RWPE2 (cell line): ENCODE measurements at regions not wholly inside any gene's neighbourhood (a gene's known extent, or its start where the extent isn't known, plus 50 kb on each side); places are given as distances from the start of the nearest gene placed in this dataset.

Source experiments
- ATAC-seq: fragments of 200-7000 bp; cut with Tn5 transposase; 3 replicates; pipeline ENCODE4 v1.9.1; 2021; ENCODE audit warnings: low read depth
- DNase-seq: peaks from one replicate; pipeline ENCODE4 v3.0.0-alpha.2; 2020; ENCODE audit warnings: low spot score
- H3K27ac ChIP-seq: fragments of 450-650 bp; 2 replicates; pipeline ENCODE4 v1.5.1; 2017; ENCODE audit warnings: mild to moderate bottlenecking; ENCODE audit not compliant: poor library complexity, severe bottlenecking
- H3K27me3 ChIP-seq: fragments of 250-450 bp; sonication (Bioruptor Pico); 2 replicates; pipeline ENCODE4 v1.5.1; 2021; ENCODE audit warnings: mild to moderate bottlenecking, moderate library complexity; ENCODE audit not compliant: insufficient read depth, poor library complexity, severe bottlenecking
- H3K36me3 ChIP-seq: fragments of 250-450 bp; sonication (Bioruptor Pico); 2 replicates; pipeline ENCODE4 v1.5.1; 2020; ENCODE audit warnings: low read depth, mild to moderate bottlenecking, moderate library complexity
- H3K4me1 ChIP-seq: fragments of 250-450 bp; sonication (Bioruptor Pico); 2 replicates; pipeline ENCODE4 v1.5.1; 2021; ENCODE audit warnings: mild to moderate bottlenecking, moderate library complexity; ENCODE audit not compliant: insufficient read depth, poor library complexity, severe bottlenecking
- H3K4me3 ChIP-seq: fragments of 250-450 bp; sonication (Bioruptor Pico); 2 replicates; pipeline ENCODE4 v1.5.1; 2021; ENCODE audit warnings: mild to moderate bottlenecking, moderate library complexity; ENCODE audit not compliant: severe bottlenecking
- H3K9me3 ChIP-seq: fragments of 250-450 bp; sonication (Bioruptor Pico); 2 replicates; pipeline ENCODE4 v1.5.1; 2021; ENCODE audit warnings: mild to moderate bottlenecking, moderate library complexity; ENCODE audit not compliant: severe bottlenecking
- TF ChIP-seq, protein P1 (sequence below): fragments of 450-650 bp; IDR thresholded peaks from one replicate; pipeline ENCODE4 v1.5.1; 2017; ENCODE audit warnings: mild to moderate bottlenecking, moderate library complexity; ENCODE audit not compliant: poor library complexity, severe bottlenecking

DNA sequence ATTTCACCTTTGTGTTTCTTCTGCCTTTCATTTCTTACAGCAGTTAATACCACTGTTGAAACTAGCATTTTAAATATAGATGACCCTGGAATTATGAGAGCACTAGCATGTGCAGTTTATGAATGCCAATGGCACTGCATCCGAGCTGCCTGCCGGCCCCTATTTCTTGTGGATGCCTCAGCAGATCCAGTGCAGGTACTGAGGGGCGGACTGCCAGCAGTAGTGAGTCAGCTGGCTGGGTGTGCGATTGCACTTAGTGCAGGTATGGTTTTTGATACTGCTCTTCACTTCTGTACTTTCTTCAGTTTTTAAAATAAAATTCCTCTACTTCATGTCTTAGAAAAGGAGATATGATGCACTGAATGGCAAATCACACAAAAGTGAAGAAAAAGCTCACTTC, 453.0 kb downstream of the DIPK2A start:
- ATAC-seq (no peak), DNase-seq (no peak)
- TF ChIP-seq, protein P1, sequence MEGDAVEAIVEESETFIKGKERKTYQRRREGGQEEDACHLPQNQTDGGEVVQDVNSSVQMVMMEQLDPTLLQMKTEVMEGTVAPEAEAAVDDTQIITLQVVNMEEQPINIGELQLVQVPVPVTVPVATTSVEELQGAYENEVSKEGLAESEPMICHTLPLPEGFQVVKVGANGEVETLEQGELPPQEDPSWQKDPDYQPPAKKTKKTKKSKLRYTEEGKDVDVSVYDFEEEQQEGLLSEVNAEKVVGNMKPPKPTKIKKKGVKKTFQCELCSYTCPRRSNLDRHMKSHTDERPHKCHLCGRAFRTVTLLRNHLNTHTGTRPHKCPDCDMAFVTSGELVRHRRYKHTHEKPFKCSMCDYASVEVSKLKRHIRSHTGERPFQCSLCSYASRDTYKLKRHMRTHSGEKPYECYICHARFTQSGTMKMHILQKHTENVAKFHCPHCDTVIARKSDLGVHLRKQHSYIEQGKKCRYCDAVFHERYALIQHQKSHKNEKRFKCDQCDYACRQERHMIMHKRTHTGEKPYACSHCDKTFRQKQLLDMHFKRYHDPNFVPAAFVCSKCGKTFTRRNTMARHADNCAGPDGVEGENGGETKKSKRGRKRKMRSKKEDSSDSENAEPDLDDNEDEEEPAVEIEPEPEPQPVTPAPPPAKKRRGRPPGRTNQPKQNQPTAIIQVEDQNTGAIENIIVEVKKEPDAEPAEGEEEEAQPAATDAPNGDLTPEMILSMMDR = no peak
- H3K9me3 ChIP-seq = no peaks in the 10 kb centered on the region
- no peaks in the 10 kb centered on the region for H3K4me1 ChIP-seq
- H3K4me3 ChIP-seq = no peak overlapping the region
- H3K36me3 ChIP-seq = no peaks in the 10 kb centered on the region
- H3K27me3 ChIP-seq = no peaks in the 10 kb centered on the region
- H3K27ac ChIP-seq = no peak overlapping the region

DNA sequence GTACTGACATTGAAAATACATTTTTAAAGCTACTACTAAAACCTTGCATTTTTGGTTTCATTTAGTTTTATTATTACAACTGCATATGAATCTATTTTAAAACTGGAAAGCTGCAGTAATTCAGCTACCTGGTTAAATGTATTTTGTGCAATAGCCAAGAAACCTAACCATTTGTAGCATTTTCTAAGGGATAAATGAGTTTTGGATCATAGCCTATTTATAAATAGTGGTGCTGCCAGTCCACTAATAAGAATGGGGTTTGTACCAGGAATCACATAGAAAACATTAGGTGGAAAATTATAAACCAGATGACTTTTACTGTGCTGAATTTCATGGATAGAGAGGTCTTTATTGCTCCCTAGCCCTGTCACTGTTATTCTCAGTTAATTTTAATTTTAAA, 454.7 kb downstream of the DIPK2A start:
- Histone ChIP-seq H3K9me3 (no peaks in the 10 kb centered on the region), H3K4me1 (no peaks in the 10 kb centered on the region)

DNA sequence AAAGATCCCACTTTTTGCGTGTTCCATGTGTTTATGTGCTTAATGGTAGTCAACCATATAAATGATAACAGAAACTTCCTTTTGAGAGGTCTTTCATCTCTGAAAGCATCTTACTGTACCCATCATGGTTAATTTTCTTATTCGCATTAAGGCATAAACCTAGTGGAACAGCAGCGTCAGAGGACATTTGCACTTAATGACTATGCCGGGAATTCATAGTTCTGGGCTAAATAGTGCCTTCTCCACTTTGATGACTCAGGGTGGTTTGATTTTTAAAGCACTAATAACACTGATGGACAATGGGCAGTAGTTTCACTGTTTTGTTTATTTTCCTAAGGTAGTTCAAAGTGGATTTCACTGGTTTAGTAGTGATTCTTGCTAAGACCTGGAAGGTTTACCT, 455.3 kb downstream of the DIPK2A start:
- ATAC-seq (no peak; the same call in 2 of the 3 replicates), DNase-seq (no peak)
- no peak overlapping the region for H3K4me3 ChIP-seq
- H3K27me3 ChIP-seq = no peaks in the 10 kb centered on the region
- H3K4me1 ChIP-seq = no peaks in the 10 kb centered on the region
- H3K9me3 ChIP-seq = no peaks in the 10 kb centered on the region
- H3K36me3 ChIP-seq = no peaks in the 10 kb centered on the region
- H3K27ac ChIP-seq = no peak overlapping the region
- TF ChIP-seq, protein P1 = no peak

More for the DNA sequence above, 454.7 kb downstream of the DIPK2A start:
- TF ChIP-seq, protein P1 = no peak
- no peak for ATAC-seq
- Histone ChIP-seq H3K27ac (no peak overlapping the region), H3K36me3 (no peaks in the 10 kb centered on the region), H3K27me3 (no peaks in the 10 kb centered on the region), H3K4me3 (no peak overlapping the region)
- no peak for DNase-seq

DNA sequence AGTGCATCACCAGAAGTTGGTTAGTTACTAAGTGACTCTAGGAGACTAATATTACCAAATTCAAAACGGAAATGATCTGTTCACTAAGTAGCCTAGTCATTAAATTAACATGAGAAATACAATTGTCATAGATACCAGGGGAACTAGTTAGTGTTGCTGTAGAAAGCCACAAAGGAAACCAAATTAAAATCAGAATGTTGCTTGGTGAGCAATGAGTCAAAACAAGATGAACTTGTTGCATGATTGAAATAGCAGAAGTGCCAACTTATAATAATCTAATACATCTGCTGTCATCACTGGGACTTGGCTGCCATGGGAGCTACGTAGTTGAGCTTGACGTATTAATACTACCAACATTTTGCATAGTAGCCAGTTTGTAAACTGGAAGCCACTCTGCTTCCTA, 458.1 kb downstream of the DIPK2A start:
- ATAC-seq (no peak), DNase-seq (no peak)
- H3K27ac ChIP-seq = no peak overlapping the region
- H3K27me3 ChIP-seq = no peaks in the 10 kb centered on the region
- TF ChIP-seq, protein P1 = no peak
- no peaks in the 10 kb centered on the region for H3K36me3 ChIP-seq
- H3K4me1 ChIP-seq = no peaks in the 10 kb centered on the region
- H3K9me3 ChIP-seq = no peaks in the 10 kb centered on the region
- H3K4me3 ChIP-seq = no peak overlapping the region

DNA sequence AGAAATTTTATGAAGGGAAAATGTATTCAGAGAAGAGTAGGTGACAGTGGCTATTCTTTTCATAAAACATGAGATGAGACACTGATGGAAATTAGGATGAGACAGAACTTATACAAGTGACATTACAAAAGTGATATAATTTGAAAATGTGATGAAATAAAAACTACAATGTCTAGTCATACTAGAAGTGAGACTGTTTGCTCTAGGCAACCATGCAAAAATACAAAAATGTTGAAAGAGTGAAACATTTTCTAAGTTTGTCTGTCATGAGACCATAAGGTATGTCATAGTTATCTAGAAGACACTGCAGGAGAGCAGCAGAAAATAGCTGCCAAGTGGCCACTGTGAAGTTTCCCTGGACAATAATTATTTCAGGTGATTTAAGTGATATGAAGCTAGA, 459.5 kb downstream of the DIPK2A start:
- TF ChIP-seq, protein P1 = no peak
- no peaks in the 10 kb centered on the region for H3K9me3 ChIP-seq
- no peaks in the 10 kb centered on the region for H3K4me1 ChIP-seq
- H3K27me3 ChIP-seq = no peaks in the 10 kb centered on the region
- H3K27ac ChIP-seq = no peak overlapping the region
- H3K36me3 ChIP-seq = no peaks in the 10 kb centered on the region
- DNase-seq = no peak
- no peak for ATAC-seq
- no peak overlapping the region for H3K4me3 ChIP-seq
